ENCODE measurements at regions not wholly inside any gene's neighbourhood (a gene's known extent, or its start where the extent isn't known, plus 50 kb on each side); places are given as distances from the start of the nearest gene placed in this dataset.
"Not testable (repeated sequence)": the region's sequence is repeated elsewhere in the genome, so short reads cannot be mapped to it uniquely, and the experiment has no call there.

- peak; percentile 21 to 24 for DNase-seq
These were observed 339.9 kb upstream of the ARID1B start for GRCh38 chr6:156437121-156437879.

GRCh38 chr6:156434795-156435190, 342.4 kb upstream of the ARID1B start:
- no peak for DNase-seq

- no peak for DNase-seq
These were observed 343.0 kb upstream of the ARID1B start for GRCh38 chr6:156434049-156434794.

GRCh38 chr6:156432543-156432942, 344.6 kb upstream of the ARID1B start:
- DNase-seq: no peak

GRCh38 chr6:156430386-156430785, 346.8 kb upstream of the ARID1B start:
- no peak for DNase-seq

- no peak for DNase-seq
These were observed 349.8 kb upstream of the ARID1B start for GRCh38 chr6:156427345-156427744.

GRCh38 chr6:156425359-156426020, 351.7 kb upstream of the ARID1B start:
- DNase-seq: no peak

GRCh38 chr6:156423829-156424228, 353.3 kb upstream of the ARID1B start:
- DNase-seq: no peak

GRCh38 chr6:156423075-156423474, 354.1 kb upstream of the ARID1B start:
- no peak for DNase-seq

- no peak for DNase-seq
These were observed 355.2 kb upstream of the ARID1B start for GRCh38 chr6:156421933-156422332.

GRCh38 chr6:156421301-156421700, 355.9 kb upstream of the ARID1B start:
- DNase-seq: not testable (repeated sequence)

GRCh38 chr6:156420172-156420993, 356.8 kb upstream of the ARID1B start:
- no peak for DNase-seq

- no peak for DNase-seq
These were observed 357.6 kb upstream of the ARID1B start for GRCh38 chr6:156419594-156419993.

- DNase-seq: no peak
These were observed 358.9 kb upstream of the ARID1B start for GRCh38 chr6:156418253-156418652.

GRCh38 chr6:156416391-156416790, 360.8 kb upstream of the ARID1B start:
- no peak for DNase-seq

GRCh38 chr6:156413154-156413553, 364.0 kb upstream of the ARID1B start:
- DNase-seq: no peak

GRCh38 chr6:156410649-156411048, 366.5 kb upstream of the ARID1B start:
- no peak for DNase-seq

- no peak for DNase-seq
These were observed 368.5 kb upstream of the ARID1B start for GRCh38 chr6:156408655-156409054.

- DNase-seq: no peak
These were observed 369.8 kb upstream of the ARID1B start for GRCh38 chr6:156407334-156407733.

GRCh38 chr6:156406688-156407087, 370.5 kb upstream of the ARID1B start:
- no peak for DNase-seq

GRCh38 chr6:156406099-156406498, 371.1 kb upstream of the ARID1B start:
- no peak for DNase-seq

- DNase-seq: no peak
These were observed 374.6 kb upstream of the ARID1B start for GRCh38 chr6:156402628-156403027.

GRCh38 chr6:156402227-156402626, 375.0 kb upstream of the ARID1B start:
- no peak for DNase-seq
